Activated B cell treated with CpG ODN at 0.5 μM for 24 hours (primary cell): ENCODE measurements at regions not wholly inside any gene's neighbourhood (a gene's known extent, or its start where the extent isn't known, plus 50 kb on each side); places are given as distances from the start of the nearest gene placed in this dataset.
A peak's percentile ranks its signal among the peaks of the same experiment; 100 is the strongest.

Experiments used
- ATAC-seq: fragments of 200-7000 bp; cut with Tn5 transposase; one replicate; pipeline ENCODE4 v1.10.0; 2021; ENCODE audit warnings: low read depth, mild to moderate bottlenecking, moderate library complexity
- CTCF ChIA-PET: fragments of 350-600 bp; sonication (Branson Sonifier 250); formaldehyde crosslinking; loops from one replicate; lab custom pipeline; 2021; ENCODE audit warnings: antibody characterized with exemption; lab: Charles Lee
- POLR2A ChIA-PET: fragments of 350-600 bp; sonication (Branson Sonifier 250); formaldehyde crosslinking; loops from one replicate; lab custom pipeline; 2021; ENCODE audit warnings: antibody characterized with exemption; lab: Charles Lee
- DNase-seq: peaks from one replicate; pipeline ENCODE4 v3.0.0; 2022
- H3K27ac Mint-ChIP-seq: one replicate; pipeline ENCODE4 v1.8.0; 2020; ENCODE audit warnings: mixed read lengths
- H3K27me3 Mint-ChIP-seq: one replicate; pipeline ENCODE4 v1.8.0; 2021; ENCODE audit warnings: mixed read lengths
- H3K36me3 Mint-ChIP-seq: one replicate; pipeline ENCODE4 v1.8.0; 2021; ENCODE audit warnings: low read depth, mixed read lengths
- H3K4me1 Mint-ChIP-seq: one replicate; pipeline ENCODE4 v1.8.0; 2021; ENCODE audit warnings: mixed read lengths
- H3K4me3 Mint-ChIP-seq: one replicate; pipeline ENCODE4 v1.8.0; 2020; ENCODE audit warnings: mild to moderate bottlenecking, mixed read lengths
- H3K9me3 Mint-ChIP-seq: one replicate; pipeline ENCODE4 v1.8.0; 2020; ENCODE audit warnings: mixed read lengths
- intact Hi-C: fragments of 100-400 bp; cut with micrococcal nuclease; formaldehyde crosslinking; loops from one replicate; pipeline ENCODE4 v1.15.1; 2024
- TF ChIP-seq, protein P1 (sequence below): fragments of 200-600 bp; IDR thresholded peaks from one replicate; pipeline ENCODE4 v1.8.0; 2022; ENCODE audit warnings: antibody characterized with exemption, mild to moderate bottlenecking

DNA sequence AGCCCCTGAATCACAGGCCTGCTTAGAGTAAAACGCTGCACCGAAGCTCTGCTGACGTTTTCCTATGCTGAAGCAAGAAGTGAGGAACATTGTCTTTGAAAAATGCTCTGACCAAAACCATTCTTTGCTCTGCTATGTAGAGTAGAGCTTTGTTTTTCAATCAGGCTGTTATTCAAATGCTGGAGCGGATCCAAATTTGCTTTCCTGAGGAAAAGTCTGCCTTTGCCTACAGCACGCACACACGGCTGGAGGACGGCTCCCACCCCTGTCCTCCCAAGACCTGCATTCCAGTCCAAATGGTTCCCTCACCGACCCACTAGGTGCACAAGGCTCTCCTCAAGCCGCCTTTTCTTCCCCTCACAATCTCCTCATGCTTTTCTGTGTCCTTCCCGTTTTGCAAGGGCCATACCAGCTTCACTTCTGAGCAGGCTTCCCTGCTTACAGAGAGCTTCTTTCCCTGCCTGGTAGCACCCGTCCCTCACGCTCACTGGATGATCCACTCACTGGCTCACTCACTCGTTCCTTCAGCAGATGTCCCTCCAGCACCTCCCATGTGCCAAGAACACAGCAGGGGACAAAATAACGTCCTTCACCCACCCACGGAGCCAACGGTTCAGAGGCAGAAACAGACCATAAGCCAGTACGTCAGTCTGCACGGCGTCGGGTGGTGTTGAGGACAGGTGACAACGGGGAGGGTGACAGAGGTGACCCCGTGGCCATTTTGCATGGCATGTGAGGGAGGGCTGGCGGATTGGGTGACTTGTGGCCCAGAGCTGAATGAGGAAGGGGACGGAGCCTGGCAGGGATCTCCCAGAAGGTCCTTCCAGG lies 137.9 kb upstream of the NEDD9 start:
- DNase-seq (no peak), ATAC-seq (no peak)
- Mint-ChIP-seq H3K4me1 (peaks cover 91% of the 10 kb centered on the region), H3K9me3 (no peaks in the 10 kb centered on the region), H3K4me3 (no peak overlapping the region), H3K27me3 (no peaks in the 10 kb centered on the region), H3K36me3 (peaks cover 46% of the 10 kb centered on the region), H3K27ac (peak overlapping the region; percentile 10)
- intact Hi-C loops = loop anchor here (5.0 kb wide), 1 partner anchor 278 kb away; the partner anchor contains the start of gene SMIM13
- POLR2A ChIA-PET = interaction anchor here (1.4 kb wide), 1 partner anchor 37 kb away, joined by 3 read pairs; no protein-coding TSS in a partner anchor
- TF ChIP-seq, protein P1, sequence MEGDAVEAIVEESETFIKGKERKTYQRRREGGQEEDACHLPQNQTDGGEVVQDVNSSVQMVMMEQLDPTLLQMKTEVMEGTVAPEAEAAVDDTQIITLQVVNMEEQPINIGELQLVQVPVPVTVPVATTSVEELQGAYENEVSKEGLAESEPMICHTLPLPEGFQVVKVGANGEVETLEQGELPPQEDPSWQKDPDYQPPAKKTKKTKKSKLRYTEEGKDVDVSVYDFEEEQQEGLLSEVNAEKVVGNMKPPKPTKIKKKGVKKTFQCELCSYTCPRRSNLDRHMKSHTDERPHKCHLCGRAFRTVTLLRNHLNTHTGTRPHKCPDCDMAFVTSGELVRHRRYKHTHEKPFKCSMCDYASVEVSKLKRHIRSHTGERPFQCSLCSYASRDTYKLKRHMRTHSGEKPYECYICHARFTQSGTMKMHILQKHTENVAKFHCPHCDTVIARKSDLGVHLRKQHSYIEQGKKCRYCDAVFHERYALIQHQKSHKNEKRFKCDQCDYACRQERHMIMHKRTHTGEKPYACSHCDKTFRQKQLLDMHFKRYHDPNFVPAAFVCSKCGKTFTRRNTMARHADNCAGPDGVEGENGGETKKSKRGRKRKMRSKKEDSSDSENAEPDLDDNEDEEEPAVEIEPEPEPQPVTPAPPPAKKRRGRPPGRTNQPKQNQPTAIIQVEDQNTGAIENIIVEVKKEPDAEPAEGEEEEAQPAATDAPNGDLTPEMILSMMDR = no peak
- CTCF ChIA-PET = no interaction called here

DNA sequence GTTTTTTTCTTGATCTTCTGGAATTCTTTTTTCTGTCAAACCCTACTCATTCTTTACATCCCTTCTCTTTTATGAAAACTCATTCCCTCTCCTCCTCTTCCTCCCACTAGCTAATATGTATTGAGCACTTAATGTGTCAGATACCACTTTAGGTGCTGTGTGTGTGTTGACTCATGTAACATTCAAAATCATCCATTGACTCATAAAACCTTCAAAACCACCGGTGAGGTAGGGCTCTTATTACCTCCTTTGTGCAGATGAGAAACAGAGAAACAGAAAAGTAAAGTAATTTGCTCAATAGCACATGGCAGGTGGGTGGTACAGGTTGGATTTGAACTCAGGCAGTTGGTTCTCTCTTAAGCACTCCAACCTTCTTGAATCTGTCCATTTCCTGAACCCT lies 136.3 kb upstream of the NEDD9 start:
- Mint-ChIP-seq H3K27me3 (no peaks in the 10 kb centered on the region), H3K36me3 (peaks cover 52% of the 10 kb centered on the region), H3K4me3 (peak overlapping the region; percentile 3), H3K4me1 (peaks cover 91% of the 10 kb centered on the region), H3K9me3 (no peaks in the 10 kb centered on the region), H3K27ac (peak overlapping the region; percentile 54)
- ChIA-PET CTCF (no interaction called here), POLR2A (interaction anchor here (1.2 to 1.4 kb wide), 2 partner anchors 12 to 92 kb away, joined by 3 read pairs; no protein-coding TSS in a partner anchor)
- DNase-seq = no peak
- TF ChIP-seq, protein P1 = no peak
- peak; percentile 37 for ATAC-seq
- intact Hi-C loops = no loop called here

DNA sequence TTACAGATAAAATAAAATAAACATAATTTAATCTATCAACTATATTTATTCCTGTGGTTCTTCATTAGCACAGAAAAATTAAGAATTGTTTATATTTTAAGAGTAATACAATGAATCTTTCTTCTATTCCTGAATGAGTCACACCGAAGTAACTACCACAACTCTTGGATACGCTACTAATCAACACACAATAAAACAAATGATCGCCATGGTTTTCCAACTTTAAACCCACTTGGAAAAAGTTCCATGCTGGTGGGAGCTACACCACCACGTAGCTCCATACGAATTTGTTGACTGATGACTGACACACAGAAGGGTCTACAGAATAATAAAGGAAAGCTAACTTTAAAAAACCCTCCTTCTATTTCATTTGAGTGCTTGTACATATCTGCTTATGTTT lies 135.8 kb upstream of the NEDD9 start:
- Mint-ChIP-seq H3K36me3 (peaks cover 55% of the 10 kb centered on the region), H3K27me3 (no peaks in the 10 kb centered on the region), H3K27ac (no peak overlapping the region), H3K4me3 (no peak overlapping the region), H3K9me3 (no peaks in the 10 kb centered on the region), H3K4me1 (peaks cover 92% of the 10 kb centered on the region)
- POLR2A ChIA-PET = interaction anchor here (1.2 to 2.3 kb wide), 3 partner anchors 12 to 93 kb away, joined by 3 to 6 read pairs (median 3); no protein-coding TSS in a partner anchor
- intact Hi-C loops = no loop called here
- CTCF ChIA-PET = no interaction called here
- no peak for DNase-seq
- TF ChIP-seq, protein P1 = no peak
- no peak for ATAC-seq

DNA sequence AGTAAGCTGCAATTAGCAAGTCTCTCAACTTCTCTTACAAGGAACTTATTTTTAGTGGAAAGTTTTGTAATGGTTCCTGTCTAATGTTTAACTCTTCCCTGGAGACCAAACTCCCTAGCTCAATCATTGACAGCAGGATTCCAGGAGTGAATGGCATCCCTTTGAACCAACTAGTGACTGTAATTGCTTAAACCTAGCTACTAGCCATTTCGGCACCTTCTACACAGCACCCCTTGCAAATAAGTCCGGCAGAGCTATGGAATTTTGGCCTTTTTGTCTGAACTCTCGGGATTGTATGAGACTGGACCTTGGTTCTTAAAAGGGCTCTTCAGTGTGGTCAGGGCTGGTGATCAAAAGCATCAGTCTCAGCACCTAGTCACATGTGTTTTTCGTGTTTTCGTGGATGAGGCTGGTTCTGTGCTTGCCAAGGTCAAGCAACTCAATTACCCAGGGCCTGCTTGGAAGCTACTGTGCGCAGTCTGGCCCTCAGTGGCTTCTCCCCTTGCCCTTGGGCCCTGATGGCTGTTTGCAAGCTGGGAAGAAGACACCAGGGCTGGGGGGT lies 135.3 kb upstream of the NEDD9 start:
- peak overlapping the region; percentile 85 for H3K27ac Mint-ChIP-seq
- intact Hi-C loops = loop anchor here (2.0 kb wide), 1 partner anchor 15 kb away; no protein-coding TSS in a partner anchor
- H3K27me3 Mint-ChIP-seq = no peaks in the 10 kb centered on the region
- H3K9me3 Mint-ChIP-seq = no peaks in the 10 kb centered on the region
- POLR2A ChIA-PET = interaction anchor here (1.4 to 2.3 kb wide), 2 partner anchors 14 to 93 kb away, joined by 3 to 6 read pairs; no protein-coding TSS in a partner anchor
- H3K4me3 Mint-ChIP-seq = no peak overlapping the region
- TF ChIP-seq, protein P1 = no peak
- CTCF ChIA-PET = no interaction called here
- no peak for DNase-seq
- peaks cover 91% of the 10 kb centered on the region for H3K4me1 Mint-ChIP-seq
- ATAC-seq = no peak
- H3K36me3 Mint-ChIP-seq = peaks cover 58% of the 10 kb centered on the region
